GM23338 (cell line): ENCODE measurements at regions not wholly inside any gene's neighbourhood (a gene's known extent, or its start where the extent isn't known, plus 50 kb on each side); places are given as distances from the start of the nearest gene placed in this dataset.

ENCODE experiments used
- ATAC-seq: fragments of 200-7000 bp; cut with Tn5 transposase; 3 replicates; pipeline ENCODE4 v1.9.1; 2020
- DNase-seq: peaks from one replicate; pipeline ENCODE4 v3.0.0-alpha.2; 2015; ENCODE audit warnings: low spot score
- H2AFZ ChIP-seq: fragments of 200-600 bp; sonication (generic); 2 replicates; pipeline ENCODE4 v1.8.0; 2016; ENCODE audit warnings: antibody characterized with exemption, mild to moderate bottlenecking, moderate library complexity
- H3F3A ChIP-seq: fragments of 200-600 bp; sonication (generic); replicated peaks from 2 replicates; pipeline ENCODE4 v1.8.0; 2017; ENCODE audit warnings: antibody characterized with exemption, mixed run types, low read depth
- H3K27ac ChIP-seq: fragments of 200-600 bp; sonication (generic); 2 replicates; pipeline ENCODE4 v1.6.1; 2016; ENCODE audit warnings: low read depth
- H3K27me3 ChIP-seq: fragments of 200-600 bp; sonication (generic); 2 replicates; pipeline ENCODE4 v1.8.0; 2016; ENCODE audit warnings: mild to moderate bottlenecking, mixed run types, moderate library complexity; ENCODE audit not compliant: insufficient read depth
- H3K36me3 ChIP-seq: fragments of 200-600 bp; sonication (generic); 2 replicates; pipeline ENCODE4 v1.8.0; 2016; ENCODE audit warnings: mild to moderate bottlenecking; ENCODE audit not compliant: insufficient read depth
- H3K4me1 ChIP-seq: fragments of 200-600 bp; sonication (generic); 2 replicates; pipeline ENCODE4 v1.8.0; 2016; ENCODE audit warnings: mild to moderate bottlenecking, moderate library complexity; ENCODE audit not compliant: insufficient read depth
- H3K4me2 ChIP-seq: fragments of 200-600 bp; sonication (generic); 2 replicates; pipeline ENCODE4 v1.7.1; 2017; ENCODE audit warnings: mixed run types
- H3K4me3 ChIP-seq: fragments of 200-600 bp; sonication (generic); 2 replicates; pipeline ENCODE4 v1.6.1; 2016; ENCODE audit warnings: mixed run types
- H3K79me2 ChIP-seq: fragments of 200-600 bp; sonication (generic); replicated peaks from 2 replicates; pipeline ENCODE4 v1.8.0; 2017; ENCODE audit warnings: mild to moderate bottlenecking; ENCODE audit not compliant: insufficient read depth
- H3K9me2 ChIP-seq: fragments of 200-600 bp; sonication (generic); 2 replicates; pipeline ENCODE4 v1.8.0; 2017; ENCODE audit not compliant: insufficient read depth
- H4K20me1 ChIP-seq: fragments of 200-600 bp; sonication (generic); replicated peaks from 2 replicates; pipeline ENCODE4 v1.8.0; 2017; ENCODE audit warnings: mild to moderate bottlenecking; ENCODE audit not compliant: insufficient read depth
- H3K27ac Mint-ChIP-seq: 2 replicates; pipeline ENCODE4 v1.8.0; 2020; ENCODE audit warnings: inconsistent platforms, mild to moderate bottlenecking, moderate library complexity, mixed read lengths
- H3K27me3 Mint-ChIP-seq: 3 replicates; pipeline ENCODE4 v1.8.0; 2022; ENCODE audit warnings: low read depth, mild to moderate bottlenecking, moderate library complexity, mixed read lengths, inconsistent platforms; ENCODE audit not compliant: insufficient read depth, poor library complexity
- H3K36me3 Mint-ChIP-seq: 3 replicates; pipeline ENCODE4 v1.8.0; 2021; ENCODE audit warnings: low read depth, mild to moderate bottlenecking, inconsistent platforms, moderate library complexity, mixed read lengths
- H3K4me1 Mint-ChIP-seq: 3 replicates; pipeline ENCODE4 v1.8.0; 2020; ENCODE audit warnings: mild to moderate bottlenecking, inconsistent platforms, mixed read lengths
- H3K4me3 Mint-ChIP-seq: 3 replicates; pipeline ENCODE4 v1.8.0; 2021; ENCODE audit warnings: moderate library complexity, mild to moderate bottlenecking, inconsistent platforms, mixed read lengths
- H3K9me3 Mint-ChIP-seq: 3 replicates; pipeline ENCODE4 v1.8.0; 2020; ENCODE audit warnings: moderate library complexity, mild to moderate bottlenecking, inconsistent platforms, mixed read lengths
- CREB1 ChIP-seq: fragments of 250-450 bp; sonication (Bioruptor Pico); IDR thresholded peaks from 2 replicates; pipeline ENCODE4 v1.5.0; 2020; ENCODE audit warnings: low read depth, mild to moderate bottlenecking, moderate library complexity
- ETS1 ChIP-seq: IDR thresholded peaks from 2 replicates; pipeline ENCODE4 v1.6.1; 2016; ENCODE audit warnings: antibody characterized with exemption
- EZH2 ChIP-seq: fragments of 200-600 bp; sonication (generic); IDR thresholded peaks from one replicate; pipeline ENCODE4 v1.8.0; 2017; ENCODE audit warnings: antibody characterized with exemption, mild to moderate bottlenecking, low read depth; ENCODE audit not compliant: unreplicated experiment
- EZH2phosphoT487 ChIP-seq: fragments of 200-600 bp; sonication (generic); IDR thresholded peaks from one replicate; pipeline ENCODE4 v1.8.1; 2018; ENCODE audit warnings: antibody characterized with exemption; ENCODE audit not compliant: unreplicated experiment
- JUNB ChIP-seq: IDR thresholded peaks from one replicate; pipeline ENCODE4 v1.6.1; 2016; ENCODE audit warnings: antibody characterized with exemption; ENCODE audit not compliant: unreplicated experiment
- NANOG ChIP-seq: IDR thresholded peaks from 2 replicates; pipeline ENCODE4 v1.6.1; 2016; ENCODE audit warnings: antibody characterized with exemption, borderline replicate concordance
- POLR2AphosphoS5 ChIP-seq: IDR thresholded peaks from 2 replicates; pipeline ENCODE4 v1.6.1; 2016; ENCODE audit warnings: antibody characterized with exemption, low read depth
- STAT1 ChIP-seq: IDR thresholded peaks from one replicate; pipeline ENCODE4 v1.6.1; 2016; ENCODE audit warnings: antibody characterized with exemption; ENCODE audit not compliant: unreplicated experiment
- ZNF114 ChIP-seq: fragments of 250-450 bp; sonication (Bioruptor Pico); IDR thresholded peaks from 2 replicates; pipeline ENCODE4 v1.5.0; 2020; ENCODE audit warnings: mild to moderate bottlenecking, moderate library complexity
- ZNF331 ChIP-seq: fragments of 250-450 bp; sonication (Bioruptor Pico); IDR thresholded peaks from 2 replicates; pipeline ENCODE4 v1.5.0; 2020; ENCODE audit warnings: low read depth, mild to moderate bottlenecking, moderate library complexity
- ZNF462 ChIP-seq: fragments of 250-450 bp; sonication (Bioruptor Pico); IDR thresholded peaks from 2 replicates; pipeline ENCODE4 v1.5.0; 2020; ENCODE audit warnings: mild to moderate bottlenecking, moderate library complexity
- TF ChIP-seq, protein P1 (sequence below), 2 experiments: fragments of 200-600 bp in 1 of 2; sonication (generic) in 1 of 2; conservative IDR thresholded peaks; 2 replicates each; pipeline versions ENCODE4 v1.5.1 to v1.6.1; 2016 to 2017; ENCODE audit warnings: antibody characterized with exemption in 2 of 2, low read depth in 2 of 2, mild to moderate bottlenecking in 2 of 2, moderate library complexity in 1 of 2
- TF ChIP-seq, protein P2 (sequence below): IDR thresholded peaks from one replicate; pipeline ENCODE4 v1.6.1; 2018; ENCODE audit warnings: antibody characterized with exemption; ENCODE audit not compliant: unreplicated experiment

GRCh38 chr1:163655565-163655964 is 333.8 kb downstream of the NUF2 start:
- H3K9me2 ChIP-seq, result peaks cover 3% of the 10 kb centered on the region; the same call in 1 of the 2 replicates
- Mint-ChIP-seq H3K27me3 (no peaks in the 10 kb centered on the region), H3K27ac (no peak overlapping the region), H3K4me1 (peaks cover 9% of the 10 kb centered on the region; the same call in 2 of the 3 replicates), H3K36me3 (no peaks in the 10 kb centered on the region; the same call in 2 of the 3 replicates), H3K9me3 (0 out of 3 replicates have a peak, but pooled peaks cover 1% of the 10 kb centered on the region), H3K4me3 (no peak overlapping the region)
- H3F3A ChIP-seq, result no peaks in the 10 kb centered on the region
- no peaks in the 10 kb centered on the region for H4K20me1 ChIP-seq
- no peak overlapping the region for H3K27ac ChIP-seq
- TF ChIP-seq EZH2 (no peak), STAT1 (no peak), CREB1 (CRISPR knock-in tag) (no peak), ZNF462 (no peak), POLR2AphosphoS5 (no peak), EZH2phosphoT487 (no peak), NANOG (no peak), ZNF114 (CRISPR knock-in tag) (no peak), ETS1 (no peak), ZNF331 (CRISPR knock-in tag) (no peak), JUNB (no peak)
- TF ChIP-seq, protein P1, sequence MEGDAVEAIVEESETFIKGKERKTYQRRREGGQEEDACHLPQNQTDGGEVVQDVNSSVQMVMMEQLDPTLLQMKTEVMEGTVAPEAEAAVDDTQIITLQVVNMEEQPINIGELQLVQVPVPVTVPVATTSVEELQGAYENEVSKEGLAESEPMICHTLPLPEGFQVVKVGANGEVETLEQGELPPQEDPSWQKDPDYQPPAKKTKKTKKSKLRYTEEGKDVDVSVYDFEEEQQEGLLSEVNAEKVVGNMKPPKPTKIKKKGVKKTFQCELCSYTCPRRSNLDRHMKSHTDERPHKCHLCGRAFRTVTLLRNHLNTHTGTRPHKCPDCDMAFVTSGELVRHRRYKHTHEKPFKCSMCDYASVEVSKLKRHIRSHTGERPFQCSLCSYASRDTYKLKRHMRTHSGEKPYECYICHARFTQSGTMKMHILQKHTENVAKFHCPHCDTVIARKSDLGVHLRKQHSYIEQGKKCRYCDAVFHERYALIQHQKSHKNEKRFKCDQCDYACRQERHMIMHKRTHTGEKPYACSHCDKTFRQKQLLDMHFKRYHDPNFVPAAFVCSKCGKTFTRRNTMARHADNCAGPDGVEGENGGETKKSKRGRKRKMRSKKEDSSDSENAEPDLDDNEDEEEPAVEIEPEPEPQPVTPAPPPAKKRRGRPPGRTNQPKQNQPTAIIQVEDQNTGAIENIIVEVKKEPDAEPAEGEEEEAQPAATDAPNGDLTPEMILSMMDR (conservative IDR thresholded peaks at IDR 0.05; ENCODE audit: low read depth in 2 of 2), result no peak
- TF ChIP-seq, protein P2, sequence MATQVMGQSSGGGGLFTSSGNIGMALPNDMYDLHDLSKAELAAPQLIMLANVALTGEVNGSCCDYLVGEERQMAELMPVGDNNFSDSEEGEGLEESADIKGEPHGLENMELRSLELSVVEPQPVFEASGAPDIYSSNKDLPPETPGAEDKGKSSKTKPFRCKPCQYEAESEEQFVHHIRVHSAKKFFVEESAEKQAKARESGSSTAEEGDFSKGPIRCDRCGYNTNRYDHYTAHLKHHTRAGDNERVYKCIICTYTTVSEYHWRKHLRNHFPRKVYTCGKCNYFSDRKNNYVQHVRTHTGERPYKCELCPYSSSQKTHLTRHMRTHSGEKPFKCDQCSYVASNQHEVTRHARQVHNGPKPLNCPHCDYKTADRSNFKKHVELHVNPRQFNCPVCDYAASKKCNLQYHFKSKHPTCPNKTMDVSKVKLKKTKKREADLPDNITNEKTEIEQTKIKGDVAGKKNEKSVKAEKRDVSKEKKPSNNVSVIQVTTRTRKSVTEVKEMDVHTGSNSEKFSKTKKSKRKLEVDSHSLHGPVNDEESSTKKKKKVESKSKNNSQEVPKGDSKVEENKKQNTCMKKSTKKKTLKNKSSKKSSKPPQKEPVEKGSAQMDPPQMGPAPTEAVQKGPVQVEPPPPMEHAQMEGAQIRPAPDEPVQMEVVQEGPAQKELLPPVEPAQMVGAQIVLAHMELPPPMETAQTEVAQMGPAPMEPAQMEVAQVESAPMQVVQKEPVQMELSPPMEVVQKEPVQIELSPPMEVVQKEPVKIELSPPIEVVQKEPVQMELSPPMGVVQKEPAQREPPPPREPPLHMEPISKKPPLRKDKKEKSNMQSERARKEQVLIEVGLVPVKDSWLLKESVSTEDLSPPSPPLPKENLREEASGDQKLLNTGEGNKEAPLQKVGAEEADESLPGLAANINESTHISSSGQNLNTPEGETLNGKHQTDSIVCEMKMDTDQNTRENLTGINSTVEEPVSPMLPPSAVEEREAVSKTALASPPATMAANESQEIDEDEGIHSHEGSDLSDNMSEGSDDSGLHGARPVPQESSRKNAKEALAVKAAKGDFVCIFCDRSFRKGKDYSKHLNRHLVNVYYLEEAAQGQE, result no peak
- H3K36me3 ChIP-seq, result no peaks in the 10 kb centered on the region
- H3K79me2 ChIP-seq, result no peaks in the 10 kb centered on the region
- DNase-seq (no peak), ATAC-seq (no peak)
- no peak overlapping the region; the same call in 1 of the 2 replicates for H2AFZ ChIP-seq
- no peak overlapping the region for H3K4me2 ChIP-seq
- peaks cover 11% of the 10 kb centered on the region; the same call in 1 of the 2 replicates for H3K4me1 ChIP-seq
- H3K4me3 ChIP-seq, result no peak overlapping the region
- H3K27me3 ChIP-seq, result no peaks in the 10 kb centered on the region
